ENCODE measurements at regions not wholly inside any gene's neighbourhood (a gene's known extent, or its start where the extent isn't known, plus 50 kb on each side); places are given as distances from the start of the nearest gene placed in this dataset.
"Not testable (repeated sequence)": the region's sequence is repeated elsewhere in the genome, so short reads cannot be mapped to it uniquely, and the experiment has no call there.

- 100% methylated on average over 1 of the region's 1 CpG; no CpG with 5 or more reads in 1 of the 2 experiments for WGBS, 2 experiments (ENCODE audit: extremely low coverage in 1 of 2, insufficient coverage in 1 of 2, insufficient read length in 1 of 2, insufficient replicate concordance in 2 of 2, low coverage in 1 of 2, low lambda C conversion rate in 2 of 2, missing lambda C conversion rate in 1 of 2)
- Histone ChIP-seq H4K8ac (ENCODE audit: extremely low read depth, insufficient read depth, low read length) (no peak overlapping the region), H2BK12ac (ENCODE audit: low read depth, low read length) (no peak overlapping the region), H2BK15ac (ENCODE audit: low read length) (no peak overlapping the region), H3K9ac (replicated peaks in 1 of 4; ENCODE audit: extremely low read depth in 1 of 4, low read depth in 3 of 4, low read length in 3 of 4) (no peak overlapping the region), H3K4ac (replicated peaks; ENCODE audit: insufficient read length, low read depth, low read length) (no peak overlapping the region), H4K20me1 (replicated peaks in 1 of 2; ENCODE audit: control insufficient read depth in 1 of 2, insufficient read depth in 2 of 2, low read length in 2 of 2) (no peaks in the 10 kb centered on the region), H2AFZ (ENCODE audit: low read length) (no peak overlapping the region), H2AK5ac (ENCODE audit: low read depth, low read length) (no peak overlapping the region), H3K4me1 (replicated peaks in 1 of 4; ENCODE audit: control insufficient read depth in 3 of 4, insufficient read depth in 4 of 4, low read length in 3 of 4) (peaks cover 0 to 5% (median 2%) of the 10 kb centered on the region in 4 experiments; a peak in 4 of 7 replicates), H3K4me3 (ENCODE audit: extremely low read depth in 1 of 4, insufficient read depth in 2 of 4, low read depth in 3 of 4, low read length in 4 of 4) (no peak overlapping the region), H3K79me1 (ENCODE audit: low read depth, low read length) (no peaks in the 10 kb centered on the region), H4K5ac (ENCODE audit: insufficient read length, low read depth, low read length) (no peak overlapping the region), H3K23ac (ENCODE audit: insufficient read length) (no peak overlapping the region), H3K56ac (replicated peaks; ENCODE audit: insufficient read length, low read depth, low read length) (no peak overlapping the region), H3K79me2 (ENCODE audit: control insufficient read depth in 1 of 2, insufficient read depth in 2 of 2, low read length in 2 of 2) (no peaks in the 10 kb centered on the region), H3K14ac (ENCODE audit: insufficient read length) (no peak overlapping the region), H2BK120ac (replicated peaks; ENCODE audit: low read depth, low read length) (no peak overlapping the region), H2BK5ac (ENCODE audit: low read depth, low read length) (no peak overlapping the region), H4K91ac (replicated peaks; ENCODE audit: insufficient read length, low read length) (no peak overlapping the region), H3K23me2 (ENCODE audit: low read depth, low read length) (no peaks in the 10 kb centered on the region), H3K27me3 (replicated peaks in 1 of 4; ENCODE audit: control insufficient read depth in 3 of 4, extremely low read depth in 1 of 4, insufficient read depth in 3 of 4, low read length in 3 of 4) (no peaks in the 10 kb centered on the region), H3K9me3 (ENCODE audit: insufficient read depth in 2 of 2, low read depth in 1 of 2, low read length in 1 of 2) (no peaks in the 10 kb centered on the region), H3K27ac (ENCODE audit: low read depth, low read length) (no peak overlapping the region), H3K18ac (ENCODE audit: extremely low read depth, low read length) (no peak overlapping the region), H3K36me3 (ENCODE audit: control insufficient read depth in 2 of 4, insufficient read depth in 4 of 4, low read length in 3 of 4) (no peaks in the 10 kb centered on the region), H2BK20ac (ENCODE audit: low read length) (no peak overlapping the region), H3K4me2 (ENCODE audit: insufficient read depth in 1 of 2, low read depth in 2 of 2, low read length in 2 of 2) (no peak overlapping the region)
- ChIA-PET CTCF (ENCODE audit: partially characterized antibody) (interaction anchor here (1.0 to 2.9 kb wide), 2 partner anchors 13 to 174 kb away, joined by 4 to 8 read pairs; no protein-coding TSS in a partner anchor), POLR2A (ENCODE audit: partially characterized antibody) (no interaction called here)
- no peak for DNase-seq (ENCODE audit: low read depth in 1 of 2, low spot score in 2 of 2)
- no peak for FAIRE-seq
- TF ChIP-seq CBX8 (IDR thresholded peaks at IDR 0.05; ENCODE audit: borderline replicate concordance, low read depth, low read length): no peak
- TF ChIP-seq TCF12 (IDR thresholded peaks at IDR 0.05; ENCODE audit: low read depth, low read length): no peak
Observed at GRCh38 chr11:13137844-13138301, 128.8 kb downstream of the RASSF10 start.

GRCh38 chr11:13139085-13139484, 130.0 kb downstream of the RASSF10 start:
- H3K36me3 ChIP-seq (ENCODE audit: control insufficient read depth in 2 of 4, insufficient read depth in 4 of 4, low read length in 3 of 4); H2BK12ac ChIP-seq (ENCODE audit: low read depth, low read length); H3K4me2 ChIP-seq (ENCODE audit: insufficient read depth in 1 of 2, low read depth in 2 of 2, low read length in 2 of 2); H2BK15ac ChIP-seq (ENCODE audit: low read length); FAIRE-seq; H3K23ac ChIP-seq (ENCODE audit: insufficient read length); CTCF ChIA-PET (ENCODE audit: partially characterized antibody); H2AFZ ChIP-seq (ENCODE audit: low read length); H3K4me3 ChIP-seq (ENCODE audit: extremely low read depth in 1 of 4, insufficient read depth in 2 of 4, low read depth in 3 of 4, low read length in 4 of 4); H4K91ac ChIP-seq (replicated peaks; ENCODE audit: insufficient read length, low read length); H3K23me2 ChIP-seq (ENCODE audit: low read depth, low read length); POLR2A ChIA-PET (ENCODE audit: partially characterized antibody); H4K5ac ChIP-seq (ENCODE audit: insufficient read length, low read depth, low read length); H3K18ac ChIP-seq (ENCODE audit: extremely low read depth, low read length); H2BK5ac ChIP-seq (ENCODE audit: low read depth, low read length); H3K79me2 ChIP-seq (ENCODE audit: control insufficient read depth in 1 of 2, insufficient read depth in 2 of 2, low read length in 2 of 2); H3K79me1 ChIP-seq (ENCODE audit: low read depth, low read length); H3K27ac ChIP-seq (ENCODE audit: low read depth, low read length); H2BK120ac ChIP-seq (replicated peaks; ENCODE audit: low read depth, low read length); H3K14ac ChIP-seq (ENCODE audit: insufficient read length); H2BK20ac ChIP-seq (ENCODE audit: low read length); H3K27me3 ChIP-seq (replicated peaks in 1 of 4; ENCODE audit: control insufficient read depth in 3 of 4, extremely low read depth in 1 of 4, insufficient read depth in 3 of 4, low read length in 3 of 4); H3K9ac ChIP-seq (replicated peaks in 1 of 4; ENCODE audit: extremely low read depth in 1 of 4, low read depth in 3 of 4, low read length in 3 of 4); H3K56ac ChIP-seq (replicated peaks; ENCODE audit: insufficient read length, low read depth, low read length); H3K9me3 ChIP-seq (ENCODE audit: insufficient read depth in 2 of 2, low read depth in 1 of 2, low read length in 1 of 2); DNase-seq (ENCODE audit: low read depth in 1 of 2, low spot score in 2 of 2); H3K4me1 ChIP-seq (replicated peaks in 1 of 4; ENCODE audit: control insufficient read depth in 3 of 4, insufficient read depth in 4 of 4, low read length in 3 of 4); H3K4ac ChIP-seq (replicated peaks; ENCODE audit: insufficient read length, low read depth, low read length); H4K8ac ChIP-seq (ENCODE audit: extremely low read depth, insufficient read depth, low read length); H2AK5ac ChIP-seq (ENCODE audit: low read depth, low read length); H4K20me1 ChIP-seq (replicated peaks in 1 of 2; ENCODE audit: control insufficient read depth in 1 of 2, insufficient read depth in 2 of 2, low read length in 2 of 2): not testable (repeated sequence)
- 86% methylated on average over 1 of the region's 1 CpG; no CpG with 5 or more reads in 1 of the 2 experiments for WGBS, 2 experiments (ENCODE audit: extremely low coverage in 1 of 2, insufficient coverage in 1 of 2, insufficient read length in 1 of 2, insufficient replicate concordance in 2 of 2, low coverage in 1 of 2, low lambda C conversion rate in 2 of 2, missing lambda C conversion rate in 1 of 2)
